GM12878 (cell line): ENCODE measurements at regions not wholly inside any gene's neighbourhood (a gene's known extent, or its start where the extent isn't known, plus 50 kb on each side); places are given as distances from the start of the nearest gene placed in this dataset.

ENCODE experiments used
- ATAC-seq: fragments of 200-7000 bp; cut with Tn5 transposase; 3 replicates; pipeline ENCODE4 v1.9.1; 2020; ENCODE audit warnings: mild to moderate bottlenecking, moderate library complexity
- BruUV-seq: library from RNA; stranded (reverse); fragments of 400-500 nt; replicated peaks from 2 replicates; lab custom pipeline; 2021; lab: Mats Ljungman, UMichigan
- CTCF ChIA-PET: fragments of 300-600 bp; sonication (Branson Sonifier 250); formaldehyde crosslinking; extraction: SDS; loops from one replicate; lab custom pipeline; 2021; ENCODE audit warnings: inconsistent platforms; lab: Yijun Ruan, JAX
- POLR2A ChIA-PET: fragments of 350-600 bp; formaldehyde crosslinking; extraction: SDS; loops from one replicate; lab custom pipeline; 2021; ENCODE audit warnings: inconsistent platforms; lab: Charles Lee
- RAD21 ChIA-PET: fragments of 300-600 bp; sonication (Branson Sonifier 250); formaldehyde crosslinking; loops from one replicate; lab custom pipeline; 2023; ENCODE audit warnings: antibody characterized with exemption; ENCODE audit not compliant: unreplicated experiment; lab: Charles Lee
- SMC1A ChIA-PET: fragments of 300-600 bp; sonication (Branson Sonifier 250); formaldehyde crosslinking; loops from one replicate; lab custom pipeline; 2023; ENCODE audit not compliant: unreplicated experiment, uncharacterized antibody; lab: Charles Lee
- DNase-seq: peaks from one replicate; pipeline ENCODE4 v3.0.0-alpha.2; 2011; ENCODE audit warnings: low read depth, low spot score
- FAIRE-seq: peaks from 3 replicates; lab custom pipeline; 2011; peaks lifted over from hg19 to GRCh38; lab: Jason Lieb, UNC
- H2AFZ ChIP-seq: 2 replicates; pipeline ENCODE4 v1.6.0; 2011; ENCODE audit warnings: low read depth, low read length, control low read depth; ENCODE audit not compliant: control insufficient read depth
- H3K27ac ChIP-seq: 2 replicates; pipeline ENCODE4 v1.5.1; 2011; ENCODE audit warnings: control low read depth; ENCODE audit not compliant: control insufficient read depth, insufficient read depth
- H3K27me3 ChIP-seq, 2 experiments: replicated peaks in 1 of 2; 2 replicates each; pipeline versions ENCODE4 v1.6.0 to v1.6.1; 2011; ENCODE audit warnings: low read length in 1 of 2; ENCODE audit not compliant: control insufficient read depth in 2 of 2, insufficient read depth in 2 of 2
- H3K36me3 ChIP-seq, 2 experiments: 2 replicates each; pipeline ENCODE4 v1.5.1; 2011; ENCODE audit warnings: low read length in 1 of 2; ENCODE audit not compliant: control insufficient read depth in 2 of 2, insufficient read depth in 2 of 2
- H3K4me1 ChIP-seq: 2 replicates; pipeline ENCODE4 v1.6.1; 2011; ENCODE audit warnings: mild to moderate bottlenecking, low read length, moderate library complexity, mixed read lengths; ENCODE audit not compliant: control insufficient read depth, insufficient read depth
- H3K4me2 ChIP-seq: 2 replicates; pipeline ENCODE4 v1.6.0; 2011; ENCODE audit warnings: control low read depth; ENCODE audit not compliant: control insufficient read depth, insufficient read depth
- H3K4me3 ChIP-seq: fragments of 200-600 bp; sonication (generic); 2 replicates; pipeline ENCODE4 v1.5.1; 2016
- H3K79me2 ChIP-seq: 2 replicates; pipeline ENCODE4 v1.6.0; 2011; ENCODE audit warnings: low read length; ENCODE audit not compliant: control insufficient read depth, insufficient read depth
- H3K9ac ChIP-seq: 2 replicates; pipeline ENCODE4 v1.8.0; 2011; ENCODE audit warnings: low read length, control low read depth, mixed read lengths; ENCODE audit not compliant: control insufficient read depth, insufficient read depth
- H3K9me3 ChIP-seq: replicated peaks from 3 replicates; pipeline ENCODE4 v1.5.1; 2011; ENCODE audit warnings: mild to moderate bottlenecking, low read length; ENCODE audit not compliant: control insufficient read depth, insufficient read depth
- H4K20me1 ChIP-seq: 2 replicates; pipeline ENCODE4 v1.6.0; 2011; ENCODE audit not compliant: control insufficient read depth, insufficient read depth
- BRCA1 ChIP-seq: IDR thresholded peaks from 2 replicates; pipeline ENCODE4 v1.6.1; 2011; ENCODE audit warnings: low read depth, low read length, improper control_type of control experiment
- NR2C1 ChIP-seq: fragments of 450-650 bp; IDR thresholded peaks from 2 replicates; pipeline ENCODE4 v1.6.1; 2017; ENCODE audit warnings: antibody characterized with exemption, mild to moderate bottlenecking, moderate library complexity
- POLR2AphosphoS5 ChIP-seq: IDR thresholded peaks from 2 replicates; pipeline ENCODE4 v1.6.1; 2011; ENCODE audit warnings: mild to moderate bottlenecking, low read length, inconsistent platforms
- SREBF2 ChIP-seq: IDR thresholded peaks from 2 replicates; pipeline ENCODE4 v1.6.1; 2012; ENCODE audit warnings: mild to moderate bottlenecking, low read length
- SRF ChIP-seq, 2 experiments: IDR thresholded peaks; 2 replicates each; pipeline ENCODE4 v1.6.1; 2011; ENCODE audit warnings: low read depth in 2 of 2, low read length in 2 of 2, mild to moderate bottlenecking in 1 of 2, moderate library complexity in 1 of 2
- YY1 ChIP-seq: IDR thresholded peaks from 2 replicates; pipeline ENCODE4 v1.6.1; 2011; ENCODE audit warnings: low read depth, mild to moderate bottlenecking, low read length
- ZZZ3 ChIP-seq: IDR thresholded peaks from 2 replicates; pipeline ENCODE4 v1.6.1; 2011; ENCODE audit warnings: low read depth; ENCODE audit not compliant: control insufficient read depth, insufficient read length
- WGBS: methylation state at CpG from one replicate; pipeline ENCODE4 v1.1.6; 2016; ENCODE audit warnings: low lambda C conversion rate; ENCODE audit not compliant: insufficient replicate concordance, insufficient coverage; ENCODE audit errors: missing lambda C conversion rate; 5-methylcytosine and 5-hydroxymethylcytosine counted together
- in situ Hi-C: fragments of 300-500 bp; cut with MboI; formaldehyde crosslinking; loops from 9 replicates; pipeline ENCODE4 v1.14.3; 2018; ENCODE audit warnings: mixed read lengths
- intact Hi-C: fragments of 100-400 bp; cut with micrococcal nuclease; formaldehyde crosslinking; loops from one replicate; pipeline ENCODE4 v1.14.2; 2022; ENCODE audit not compliant: unreplicated experiment
- TF ChIP-seq, protein P1 (sequence below): fragments of 450-650 bp; IDR thresholded peaks from 2 replicates; pipeline ENCODE4 v1.6.1; 2016; ENCODE audit warnings: mild to moderate bottlenecking
- TF ChIP-seq, protein P2 (sequence below): fragments of 450-650 bp; IDR thresholded peaks from 2 replicates; pipeline ENCODE4 v1.6.1; 2017; ENCODE audit warnings: mild to moderate bottlenecking, moderate library complexity
- TF ChIP-seq, protein P3 (sequence below): fragments of 450-650 bp; IDR thresholded peaks from 2 replicates; pipeline ENCODE4 v1.6.1; 2014; ENCODE audit warnings: mild to moderate bottlenecking
- TF ChIP-seq, protein P4 (sequence below): IDR thresholded peaks from 2 replicates; pipeline ENCODE4 v1.6.1; 2011; ENCODE audit warnings: mild to moderate bottlenecking, low read depth, low read length, moderate library complexity; ENCODE audit not compliant: insufficient replicate concordance

DNA sequence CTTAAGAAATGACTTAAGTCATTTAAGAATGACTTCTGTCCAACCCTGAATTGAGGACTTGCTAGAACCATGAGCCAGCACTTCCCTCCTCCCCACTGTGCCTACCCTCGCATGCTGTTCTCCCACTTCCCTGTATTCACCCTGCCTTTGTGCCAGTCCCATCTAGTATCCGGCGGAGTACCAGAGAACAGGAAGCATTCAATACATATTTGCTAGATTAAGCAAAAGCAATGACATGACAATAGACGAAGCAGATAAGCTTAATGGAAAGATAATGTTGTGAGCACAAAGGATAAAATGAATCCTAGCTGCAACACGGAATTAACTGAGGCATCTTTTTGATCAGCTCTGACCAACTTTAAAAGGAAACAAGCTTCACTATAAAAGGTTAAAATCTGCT, 328.5 kb downstream of the TDRD15 start:
- no TSS peak for BruUV-seq
- DNase-seq (no peak), ATAC-seq (no peak), FAIRE-seq (no peak)
- Histone ChIP-seq H3K4me3 (no peak overlapping the region), H4K20me1 (no peaks in the 10 kb centered on the region), H2AFZ (no peak overlapping the region), H3K27me3 (no peaks in the 10 kb centered on the region; a peak in 1 of 4 replicates), H3K4me1 (no peaks in the 10 kb centered on the region), H3K79me2 (no peaks in the 10 kb centered on the region), H3K9me3 (no peaks in the 10 kb centered on the region), H3K27ac (no peak overlapping the region), H3K36me3 (no peaks in the 10 kb centered on the region), H3K9ac (no peak overlapping the region), H3K4me2 (no peak overlapping the region)
- POLR2A ChIA-PET = no interaction called here
- intact Hi-C loops = no loop called here
- in situ Hi-C loops = no loop called here
- RAD21 ChIA-PET = no interaction called here
- WGBS = under 1% methylated on average over 5 of the region's 5 CpGs
- CTCF ChIA-PET = no interaction called here
- no peak for TF ChIP-seq NR2C1
- TF ChIP-seq SREBF2 = no peak
- TF ChIP-seq, protein P1, sequence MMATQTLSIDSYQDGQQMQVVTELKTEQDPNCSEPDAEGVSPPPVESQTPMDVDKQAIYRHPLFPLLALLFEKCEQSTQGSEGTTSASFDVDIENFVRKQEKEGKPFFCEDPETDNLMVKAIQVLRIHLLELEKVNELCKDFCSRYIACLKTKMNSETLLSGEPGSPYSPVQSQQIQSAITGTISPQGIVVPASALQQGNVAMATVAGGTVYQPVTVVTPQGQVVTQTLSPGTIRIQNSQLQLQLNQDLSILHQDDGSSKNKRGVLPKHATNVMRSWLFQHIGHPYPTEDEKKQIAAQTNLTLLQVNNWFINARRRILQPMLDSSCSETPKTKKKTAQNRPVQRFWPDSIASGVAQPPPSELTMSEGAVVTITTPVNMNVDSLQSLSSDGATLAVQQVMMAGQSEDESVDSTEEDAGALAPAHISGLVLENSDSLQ = no peak
- TF ChIP-seq SRF (IDR thresholded peaks at IDR 0.05; ENCODE audit: low read depth in 2 of 2, low read length in 2 of 2) = no peak
- no peak for TF ChIP-seq ZZZ3
- TF ChIP-seq YY1 = no peak
- TF ChIP-seq, protein P2, sequence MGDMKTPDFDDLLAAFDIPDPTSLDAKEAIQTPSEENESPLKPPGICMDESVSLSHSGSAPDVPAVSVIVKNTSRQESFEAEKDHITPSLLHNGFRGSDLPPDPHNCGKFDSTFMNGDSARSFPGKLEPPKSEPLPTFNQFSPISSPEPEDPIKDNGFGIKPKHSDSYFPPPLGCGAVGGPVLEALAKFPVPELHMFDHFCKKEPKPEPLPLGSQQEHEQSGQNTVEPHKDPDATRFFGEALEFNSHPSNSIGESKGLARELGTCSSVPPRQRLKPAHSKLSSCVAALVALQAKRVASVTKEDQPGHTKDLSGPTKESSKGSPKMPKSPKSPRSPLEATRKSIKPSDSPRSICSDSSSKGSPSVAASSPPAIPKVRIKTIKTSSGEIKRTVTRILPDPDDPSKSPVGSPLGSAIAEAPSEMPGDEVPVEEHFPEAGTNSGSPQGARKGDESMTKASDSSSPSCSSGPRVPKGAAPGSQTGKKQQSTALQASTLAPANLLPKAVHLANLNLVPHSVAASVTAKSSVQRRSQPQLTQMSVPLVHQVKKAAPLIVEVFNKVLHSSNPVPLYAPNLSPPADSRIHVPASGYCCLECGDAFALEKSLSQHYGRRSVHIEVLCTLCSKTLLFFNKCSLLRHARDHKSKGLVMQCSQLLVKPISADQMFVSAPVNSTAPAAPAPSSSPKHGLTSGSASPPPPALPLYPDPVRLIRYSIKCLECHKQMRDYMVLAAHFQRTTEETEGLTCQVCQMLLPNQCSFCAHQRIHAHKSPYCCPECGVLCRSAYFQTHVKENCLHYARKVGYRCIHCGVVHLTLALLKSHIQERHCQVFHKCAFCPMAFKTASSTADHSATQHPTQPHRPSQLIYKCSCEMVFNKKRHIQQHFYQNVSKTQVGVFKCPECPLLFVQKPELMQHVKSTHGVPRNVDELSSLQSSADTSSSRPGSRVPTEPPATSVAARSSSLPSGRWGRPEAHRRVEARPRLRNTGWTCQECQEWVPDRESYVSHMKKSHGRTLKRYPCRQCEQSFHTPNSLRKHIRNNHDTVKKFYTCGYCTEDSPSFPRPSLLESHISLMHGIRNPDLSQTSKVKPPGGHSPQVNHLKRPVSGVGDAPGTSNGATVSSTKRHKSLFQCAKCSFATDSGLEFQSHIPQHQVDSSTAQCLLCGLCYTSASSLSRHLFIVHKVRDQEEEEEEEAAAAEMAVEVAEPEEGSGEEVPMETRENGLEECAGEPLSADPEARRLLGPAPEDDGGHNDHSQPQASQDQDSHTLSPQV = no peak
- TF ChIP-seq POLR2AphosphoS5 = no peak
- TF ChIP-seq BRCA1 = no peak
- TF ChIP-seq, protein P3, sequence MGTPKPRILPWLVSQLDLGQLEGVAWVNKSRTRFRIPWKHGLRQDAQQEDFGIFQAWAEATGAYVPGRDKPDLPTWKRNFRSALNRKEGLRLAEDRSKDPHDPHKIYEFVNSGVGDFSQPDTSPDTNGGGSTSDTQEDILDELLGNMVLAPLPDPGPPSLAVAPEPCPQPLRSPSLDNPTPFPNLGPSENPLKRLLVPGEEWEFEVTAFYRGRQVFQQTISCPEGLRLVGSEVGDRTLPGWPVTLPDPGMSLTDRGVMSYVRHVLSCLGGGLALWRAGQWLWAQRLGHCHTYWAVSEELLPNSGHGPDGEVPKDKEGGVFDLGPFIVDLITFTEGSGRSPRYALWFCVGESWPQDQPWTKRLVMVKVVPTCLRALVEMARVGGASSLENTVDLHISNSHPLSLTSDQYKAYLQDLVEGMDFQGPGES = no peak
- TF ChIP-seq, protein P4, sequence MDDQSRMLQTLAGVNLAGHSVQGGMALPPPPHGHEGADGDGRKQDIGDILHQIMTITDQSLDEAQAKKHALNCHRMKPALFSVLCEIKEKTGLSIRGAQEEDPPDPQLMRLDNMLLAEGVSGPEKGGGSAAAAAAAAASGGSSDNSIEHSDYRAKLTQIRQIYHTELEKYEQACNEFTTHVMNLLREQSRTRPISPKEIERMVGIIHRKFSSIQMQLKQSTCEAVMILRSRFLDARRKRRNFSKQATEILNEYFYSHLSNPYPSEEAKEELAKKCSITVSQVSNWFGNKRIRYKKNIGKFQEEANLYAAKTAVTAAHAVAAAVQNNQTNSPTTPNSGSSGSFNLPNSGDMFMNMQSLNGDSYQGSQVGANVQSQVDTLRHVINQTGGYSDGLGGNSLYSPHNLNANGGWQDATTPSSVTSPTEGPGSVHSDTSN = no peak
- SMC1A ChIA-PET = no interaction called here
